ENCODE measurements at regions not wholly inside any gene's neighbourhood (a gene's known extent, or its start where the extent isn't known, plus 50 kb on each side); places are given as distances from the start of the nearest gene placed in this dataset.
"Not testable (repeated sequence)": the region's sequence is repeated elsewhere in the genome, so short reads cannot be mapped to it uniquely, and the experiment has no call there.

DNA sequence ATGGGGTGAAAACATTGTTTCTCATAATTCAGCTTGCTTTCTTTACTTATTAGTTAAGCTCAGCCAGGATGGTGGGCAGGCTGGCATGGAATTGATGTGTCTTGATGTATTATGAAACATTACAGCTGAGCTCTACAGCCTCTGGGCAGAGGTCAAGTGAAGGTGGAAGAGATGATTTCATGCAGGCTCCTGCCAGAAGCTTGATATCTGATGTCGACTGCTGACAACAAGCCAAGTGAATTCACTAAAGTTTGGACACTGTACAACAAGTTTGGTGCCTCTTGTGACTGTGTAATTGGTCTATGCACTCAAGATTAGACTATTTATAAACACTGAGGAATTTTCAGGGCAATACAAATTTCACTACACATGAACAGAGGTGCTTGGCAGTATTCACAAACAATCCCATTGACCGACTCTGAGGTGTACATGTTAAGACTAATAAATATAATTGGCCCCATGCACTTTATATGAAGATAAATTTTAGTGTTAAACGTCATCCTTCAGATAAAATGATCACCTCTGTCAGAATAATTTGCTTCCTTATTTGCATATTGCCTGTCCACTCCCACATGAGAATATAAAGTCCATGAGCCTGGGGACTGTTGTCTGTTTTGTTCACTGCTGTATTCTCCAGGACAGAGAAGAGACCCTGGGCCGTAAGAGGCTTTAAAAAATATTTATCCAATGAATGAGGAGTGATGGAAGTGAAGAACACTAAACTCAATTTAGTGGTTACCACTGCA is 612.2 kb downstream of the IQCM start:
- DNase-seq, result no peak

DNA sequence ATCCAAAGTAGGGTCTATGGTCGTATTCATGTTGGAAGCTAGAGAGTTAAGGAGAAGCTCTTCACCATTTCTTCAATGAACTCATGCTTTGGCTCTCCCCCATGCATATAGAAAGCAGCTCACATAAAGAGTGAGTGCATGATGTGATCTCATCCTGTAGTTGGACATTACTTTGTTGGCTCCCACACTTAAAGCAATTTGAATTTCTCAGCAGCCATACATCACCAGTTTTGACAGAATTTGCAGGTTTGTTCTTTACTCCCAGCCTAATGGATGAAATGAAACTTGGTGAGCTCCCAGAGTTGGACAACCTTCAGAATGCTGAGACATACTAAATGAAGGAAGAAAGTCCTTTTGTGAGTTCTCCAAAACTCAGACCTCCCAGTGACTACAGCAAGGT is 613.5 kb downstream of the IQCM start:
- DNase-seq, result no peak

DNA sequence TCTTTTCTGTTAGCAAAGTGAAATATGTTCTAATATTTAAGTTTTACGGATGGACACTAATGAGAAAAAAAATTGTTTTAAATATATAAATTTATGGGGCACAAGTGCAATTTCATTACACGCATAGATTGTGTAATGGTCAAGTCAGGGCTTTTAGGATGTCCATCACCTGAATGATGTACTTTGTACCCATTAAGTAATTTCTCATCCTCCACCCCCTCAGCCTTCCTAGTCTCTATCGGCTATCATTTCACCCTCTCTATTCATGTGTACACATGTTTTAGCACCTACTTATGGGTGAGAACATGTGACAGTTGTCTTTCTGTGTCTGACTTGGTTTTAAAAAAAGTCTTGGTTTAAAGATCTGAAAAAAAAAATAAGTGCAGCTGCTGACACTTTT is 616.0 kb downstream of the IQCM start:
- DNase-seq, result no peak

DNA sequence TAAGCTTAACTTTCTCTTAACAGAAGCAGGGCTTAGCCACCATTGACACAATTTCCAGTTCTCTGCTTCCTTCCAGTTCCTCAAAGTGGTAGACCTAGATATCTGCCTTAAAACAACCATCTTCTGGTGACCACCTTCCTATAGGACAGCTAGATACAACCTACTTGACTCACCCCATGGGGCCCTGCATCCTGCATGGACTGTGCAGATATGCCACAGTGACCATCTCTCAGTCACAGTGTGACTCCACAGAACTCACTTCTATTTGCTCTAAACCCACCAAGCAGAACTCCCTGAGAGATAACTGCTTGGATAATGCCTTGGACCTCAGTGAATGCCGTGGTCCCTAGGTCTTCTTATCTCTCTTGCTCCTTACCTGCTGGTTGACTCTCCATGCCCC is 621.6 kb downstream of the IQCM start:
- no peak for DNase-seq

DNA sequence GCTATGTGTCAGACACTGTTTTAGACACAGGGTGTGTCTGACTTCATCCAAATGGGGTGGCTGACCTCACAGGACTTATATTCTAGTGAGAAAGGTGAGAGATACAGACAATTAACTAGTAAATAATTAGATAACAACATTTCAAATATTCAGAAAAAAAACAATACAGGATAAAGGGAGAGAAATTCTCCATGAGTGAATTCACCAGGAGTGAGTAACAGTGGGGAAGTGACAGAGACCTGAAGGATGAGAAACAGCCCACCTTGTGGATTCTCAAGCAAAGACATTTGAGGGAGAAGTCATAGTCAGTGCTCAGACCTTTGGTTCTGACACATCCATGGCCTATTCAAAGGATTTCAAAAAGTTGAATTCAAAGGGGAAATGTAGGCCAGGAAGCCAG is 627.9 kb downstream of the IQCM start:
- no peak for DNase-seq

DNA sequence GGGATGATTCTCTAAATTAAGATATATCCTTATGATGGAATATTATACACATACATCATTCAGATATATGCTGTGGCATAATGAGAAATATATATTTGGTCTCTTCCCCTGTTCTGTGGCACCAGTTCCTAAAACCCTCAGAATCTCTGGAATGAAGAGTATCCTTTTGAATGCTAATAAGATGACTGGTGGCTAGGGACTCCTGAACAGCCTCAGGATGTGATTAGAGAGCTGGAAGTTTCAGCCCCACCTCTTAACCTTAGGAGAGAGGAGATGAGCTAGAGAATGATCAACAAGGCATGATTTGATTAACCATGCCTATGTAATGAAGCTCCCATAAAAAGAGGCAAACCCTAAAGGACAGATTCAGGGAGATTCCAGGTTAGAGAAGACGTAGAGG is 632.0 kb downstream of the IQCM start:
- no peak for DNase-seq

- DNase-seq, result not testable (repeated sequence)
Observed at GRCh38 chr4:149181459-149181858, 634.2 kb downstream of the IQCM start.

GRCh38 chr4:149176039-149176438 is 639.6 kb downstream of the IQCM start:
- DNase-seq, result no peak

GRCh38 chr4:149175549-149175948 is 640.1 kb downstream of the IQCM start:
- DNase-seq, result no peak

DNA sequence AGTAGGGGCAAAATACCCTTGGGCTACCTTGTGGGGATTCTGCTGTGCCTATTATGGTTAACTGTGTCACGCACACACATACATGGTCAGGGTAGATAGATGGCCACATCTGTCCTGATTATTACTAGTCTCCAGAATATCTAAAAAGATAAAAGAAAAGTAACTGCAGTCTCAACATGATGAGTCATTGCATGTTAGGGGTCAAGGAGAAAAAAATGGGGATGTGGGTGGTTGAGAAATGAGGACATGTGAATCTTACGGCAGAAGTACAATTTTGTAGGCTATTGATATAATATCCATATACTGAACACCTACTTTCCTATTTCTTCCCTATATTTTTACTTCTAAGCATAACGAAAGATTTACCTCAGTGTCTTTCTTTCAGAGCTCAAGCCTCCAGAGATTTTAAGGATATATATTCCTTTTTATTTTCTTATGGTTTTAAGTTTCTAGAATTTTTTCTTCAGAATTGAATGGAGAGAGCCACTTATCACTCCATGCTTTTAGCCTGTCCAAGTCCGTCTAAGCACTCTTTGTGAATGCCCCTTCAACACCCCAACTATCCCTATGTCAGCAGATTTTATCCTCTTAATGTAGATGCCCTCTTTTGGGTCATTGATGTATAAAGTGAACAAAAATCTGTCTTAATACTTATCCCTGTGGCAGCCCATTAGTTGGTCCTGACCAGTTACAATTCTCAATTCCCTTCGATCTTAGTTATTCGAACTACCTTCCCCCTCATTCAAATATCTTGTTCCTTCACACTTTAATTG is 642.2 kb downstream of the IQCM start:
- peak in 1 of 4 experiments; percentile 1 for DNase-seq

GRCh38 chr4:149168645-149169044 is 647.0 kb downstream of the IQCM start:
- no peak for DNase-seq

GRCh38 chr4:149166876-149167275 is 648.8 kb downstream of the IQCM start:
- no peak for DNase-seq

- no peak for DNase-seq
Observed at GRCh38 chr4:149166365-149166764, 649.3 kb downstream of the IQCM start.

DNA sequence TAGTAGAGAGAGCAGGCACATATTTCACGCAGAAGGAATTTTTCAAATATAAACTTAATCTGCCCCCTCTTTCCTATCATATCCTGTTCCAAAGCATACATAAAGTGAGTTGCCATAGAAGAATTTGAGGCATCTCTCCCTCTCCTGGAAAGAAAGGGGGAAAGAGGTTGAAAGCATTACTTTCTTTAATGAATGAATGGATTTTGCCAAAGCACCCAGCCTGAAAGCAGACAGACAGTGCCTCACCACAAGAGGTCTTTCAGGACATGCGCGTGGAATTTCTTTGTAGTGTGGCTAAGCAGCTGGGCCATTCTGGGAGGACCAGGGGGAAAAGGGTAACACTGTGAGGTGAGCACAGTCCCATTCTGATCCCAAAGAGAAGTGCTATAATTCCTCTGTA is 651.4 kb downstream of the IQCM start:
- DNase-seq, result no peak

GRCh38 chr4:149161247-149161646 is 654.4 kb downstream of the IQCM start:
- DNase-seq, result no peak

GRCh38 chr4:149160370-149160769 is 655.3 kb downstream of the IQCM start:
- no peak for DNase-seq

- no peak for DNase-seq
Observed at GRCh38 chr4:149158817-149159216, 656.8 kb downstream of the IQCM start.

GRCh38 chr4:149145803-149146202 is 669.8 kb downstream of the IQCM start:
- DNase-seq, result no peak

GRCh38 chr4:149144060-149144459 is 671.6 kb downstream of the IQCM start:
- no peak for DNase-seq

DNA sequence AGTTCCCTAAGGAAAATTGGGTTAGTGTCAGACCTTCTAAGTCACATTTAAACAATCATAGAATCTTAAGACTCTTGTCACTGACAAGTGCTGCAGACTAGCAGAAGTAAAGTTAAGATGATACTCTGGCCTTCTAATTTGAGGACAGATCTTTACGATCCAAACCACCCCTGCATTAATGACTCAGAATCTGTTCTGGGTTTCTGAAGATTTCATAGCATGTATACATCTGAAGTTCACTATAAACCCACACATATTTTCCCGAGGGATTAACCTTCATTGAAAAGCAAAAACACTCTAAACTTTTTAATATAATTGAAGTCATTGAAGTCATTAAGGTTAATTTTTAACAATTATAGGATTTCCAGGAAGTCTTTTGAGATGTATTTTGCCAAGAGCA is 674.3 kb downstream of the IQCM start:
- no peak for DNase-seq

- DNase-seq, result no peak
Observed at GRCh38 chr4:149140841-149141240, 674.8 kb downstream of the IQCM start.

- no peak for DNase-seq
Observed at GRCh38 chr4:149136951-149137620, 678.6 kb downstream of the IQCM start.

GRCh38 chr4:149135062-149135461 is 680.6 kb downstream of the IQCM start:
- no peak for DNase-seq

GRCh38 chr4:149121023-149121404 is 678.8 kb upstream of the NR3C2 start:
- no peak for DNase-seq
